ENCODE measurements at regions not wholly inside any gene's neighbourhood (a gene's known extent, or its start where the extent isn't known, plus 50 kb on each side); places are given as distances from the start of the nearest gene placed in this dataset.

GRCh38 chr6:74605922-74606581, 599.8 kb downstream of the COL12A1 start:
- Histone ChIP-seq H3K27me3 (ENCODE audit: control insufficient read depth in 1 of 2, insufficient read depth in 2 of 2, low read length in 2 of 2) (no peaks in the 10 kb centered on the region), H3K4me1 (ENCODE audit: insufficient read depth, low read length) (no peaks in the 10 kb centered on the region), H3K4me2 (ENCODE audit: low read depth, low read length) (no peak overlapping the region), H3K79me2 (ENCODE audit: insufficient read depth, low read length) (no peaks in the 10 kb centered on the region), H4K20me1 (ENCODE audit: insufficient read depth, low read length) (no peaks in the 10 kb centered on the region), H3K9me3 (ENCODE audit: low read length) (no peaks in the 10 kb centered on the region), H3K36me3 (replicated peaks in 1 of 2; ENCODE audit: control insufficient read depth in 1 of 2, insufficient read depth in 2 of 2, low read length in 2 of 2) (no peaks in the 10 kb centered on the region), H2AFZ (ENCODE audit: low read length) (no peak overlapping the region), H3K4me3 (replicated peaks in 1 of 3; ENCODE audit: insufficient read depth in 1 of 3, low read depth in 2 of 3, low read length in 3 of 3) (no peak overlapping the region), H3K27ac (ENCODE audit: extremely low read length, insufficient read depth, low read length) (no peak overlapping the region), H3K9ac (ENCODE audit: insufficient read depth, low read depth, low read length) (no peak overlapping the region)
- DNase-seq (ENCODE audit: low spot score) (no peak), ATAC-seq (no peak), FAIRE-seq (no peak)
- ChIA-PET POLR2A (no interaction called here), CTCF (ENCODE audit: low intra/inter-chr PET ratio, low total read pairs) (no interaction called here)
- in situ Hi-C loops (cut with HindIII; ENCODE audit: extremely low pct_ligation_motif_present, low pct_unique_long_range_greater_than_20kb), result no loop called here
- intact Hi-C loops (cut with micrococcal nuclease; ENCODE audit: unreplicated experiment), result no loop called here
- TF ChIP-seq NR2F2 (IDR thresholded peaks at IDR 0.05; ENCODE audit: borderline replicate concordance, low read depth) (no peak), ZNF670 (CRISPR knock-in tag; IDR thresholded peaks at IDR 0.05; ENCODE audit: borderline replicate concordance) (no peak), ZFP37 (CRISPR knock-in tag; IDR thresholded peaks at IDR 0.05; ENCODE audit: borderline replicate concordance) (no peak), ZBTB38 (CRISPR knock-in tag; IDR thresholded peaks at IDR 0.05) (no peak), ZNF644 (CRISPR knock-in tag; IDR thresholded peaks at IDR 0.05; ENCODE audit: low read depth) (no peak)
- no TSS peak for BruUV-seq (replicated peaks)
- WGBS (ENCODE audit: low lambda C conversion rate), result 18% methylated on average over 3 of the region's 3 CpGs

- BruUV-seq (replicated peaks), result no TSS peak
- no peak for TF ChIP-seq PLSCR1 (CRISPR knock-in tag; IDR thresholded peaks at IDR 0.05; ENCODE audit: borderline replicate concordance)
- no peak for TF ChIP-seq DRAP1 (CRISPR knock-in tag; IDR thresholded peaks at IDR 0.05)
- TF ChIP-seq RARA (CRISPR knock-in tag; IDR thresholded peaks at IDR 0.05), result no peak
- TF ChIP-seq DMAP1 (CRISPR knock-in tag; IDR thresholded peaks at IDR 0.05), result no peak
- TF ChIP-seq REXO4 (CRISPR knock-in tag; IDR thresholded peaks at IDR 0.05; ENCODE audit: borderline replicate concordance), result no peak
- TF ChIP-seq HMG20A (CRISPR knock-in tag; IDR thresholded peaks at IDR 0.05; ENCODE audit: borderline replicate concordance), result no peak
- TF ChIP-seq ZNF451 (CRISPR knock-in tag; IDR thresholded peaks at IDR 0.05), result no peak
- TF ChIP-seq MTF2 (CRISPR knock-in tag; IDR thresholded peaks at IDR 0.05; ENCODE audit: borderline replicate concordance), result no peak
- no peak for TF ChIP-seq ZBTB4 (CRISPR knock-in tag; IDR thresholded peaks at IDR 0.05; ENCODE audit: borderline replicate concordance)
- no peak for TF ChIP-seq YEATS2 (CRISPR knock-in tag; IDR thresholded peaks at IDR 0.05; ENCODE audit: borderline replicate concordance)
- TF ChIP-seq YY1 (IDR thresholded peaks at IDR 0.05; ENCODE audit: insufficient read depth, insufficient replicate concordance, low read depth, low read length), result no peak
Measured at GRCh38 chr6:74604279-74604678, 601.6 kb downstream of the COL12A1 start.

More at GRCh38 chr6:74604279-74604678, 601.6 kb downstream of the COL12A1 start:
- ChIA-PET POLR2A (no interaction called here), CTCF (ENCODE audit: low intra/inter-chr PET ratio, low total read pairs) (no interaction called here)
- H3K4me3 ChIP-seq (replicated peaks in 1 of 3; ENCODE audit: insufficient read depth in 1 of 3, low read depth in 2 of 3, low read length in 3 of 3), result no peak overlapping the region
- H3K4me2 ChIP-seq (ENCODE audit: low read depth, low read length), result no peak overlapping the region
- no peaks in the 10 kb centered on the region for H3K9me3 ChIP-seq (ENCODE audit: low read length)
- WGBS (ENCODE audit: low lambda C conversion rate), result 2% methylated on average over 3 of the region's 3 CpGs
- in situ Hi-C loops (cut with HindIII; ENCODE audit: extremely low pct_ligation_motif_present, low pct_unique_long_range_greater_than_20kb) (no loop called here), intact Hi-C loops (cut with micrococcal nuclease; ENCODE audit: unreplicated experiment) (no loop called here)
- H3K27ac ChIP-seq (ENCODE audit: extremely low read length, insufficient read depth, low read length), result no peak overlapping the region
- no peaks in the 10 kb centered on the region for H3K36me3 ChIP-seq (replicated peaks in 1 of 2; ENCODE audit: control insufficient read depth in 1 of 2, insufficient read depth in 2 of 2, low read length in 2 of 2)
- DNase-seq (ENCODE audit: low spot score) (no peak), ATAC-seq (no peak), FAIRE-seq (no peak)
- no peaks in the 10 kb centered on the region for H4K20me1 ChIP-seq (ENCODE audit: insufficient read depth, low read length)
- no peaks in the 10 kb centered on the region for H3K79me2 ChIP-seq (ENCODE audit: insufficient read depth, low read length)
- no peak overlapping the region for H2AFZ ChIP-seq (ENCODE audit: low read length)
- H3K4me1 ChIP-seq (ENCODE audit: insufficient read depth, low read length), result no peaks in the 10 kb centered on the region
- H3K9ac ChIP-seq (ENCODE audit: insufficient read depth, low read depth, low read length), result no peak overlapping the region
- H3K27me3 ChIP-seq (ENCODE audit: control insufficient read depth in 1 of 2, insufficient read depth in 2 of 2, low read length in 2 of 2), result no peaks in the 10 kb centered on the region

Measured in HepG2 (cell line).